B cell (primary cell): ENCODE measurements at regions not wholly inside any gene's neighbourhood (a gene's known extent, or its start where the extent isn't known, plus 50 kb on each side); places are given as distances from the start of the nearest gene placed in this dataset.

ENCODE experiments used
- EZH2 ChIP-seq: IDR thresholded peaks from 2 replicates; pipeline ENCODE4 v1.6.1; 2012; ENCODE audit warnings: borderline replicate concordance, low read depth, mild to moderate bottlenecking, moderate library complexity, low read length; ENCODE audit not compliant: insufficient read depth, poor library complexity, severe bottlenecking
- TF ChIP-seq, protein P1 (sequence below): fragments of 200-600 bp; IDR thresholded peaks from one replicate; pipeline ENCODE4 v1.8.0; 2022; ENCODE audit warnings: antibody characterized with exemption, mild to moderate bottlenecking

DNA sequence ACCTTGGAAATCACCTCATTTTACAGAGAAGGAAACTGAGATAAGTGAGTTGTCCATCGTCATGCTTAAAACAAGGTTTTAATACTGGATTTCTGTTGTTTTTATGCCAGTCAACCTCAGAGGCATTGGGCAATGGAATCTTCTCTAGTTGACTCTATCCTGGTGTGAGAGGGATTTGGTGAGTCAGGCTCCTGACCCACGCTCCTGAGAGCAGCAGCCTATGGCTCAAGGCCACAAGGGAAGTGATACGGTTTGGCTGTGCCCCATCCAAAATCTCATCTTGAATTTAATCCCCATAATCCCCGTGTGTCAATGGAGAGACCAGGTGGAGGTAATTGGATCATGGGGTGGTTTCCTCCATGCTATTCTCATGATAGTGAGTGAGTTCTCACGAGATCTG, 90.1 kb downstream of the TLR5 start:
- TF ChIP-seq, protein P1, sequence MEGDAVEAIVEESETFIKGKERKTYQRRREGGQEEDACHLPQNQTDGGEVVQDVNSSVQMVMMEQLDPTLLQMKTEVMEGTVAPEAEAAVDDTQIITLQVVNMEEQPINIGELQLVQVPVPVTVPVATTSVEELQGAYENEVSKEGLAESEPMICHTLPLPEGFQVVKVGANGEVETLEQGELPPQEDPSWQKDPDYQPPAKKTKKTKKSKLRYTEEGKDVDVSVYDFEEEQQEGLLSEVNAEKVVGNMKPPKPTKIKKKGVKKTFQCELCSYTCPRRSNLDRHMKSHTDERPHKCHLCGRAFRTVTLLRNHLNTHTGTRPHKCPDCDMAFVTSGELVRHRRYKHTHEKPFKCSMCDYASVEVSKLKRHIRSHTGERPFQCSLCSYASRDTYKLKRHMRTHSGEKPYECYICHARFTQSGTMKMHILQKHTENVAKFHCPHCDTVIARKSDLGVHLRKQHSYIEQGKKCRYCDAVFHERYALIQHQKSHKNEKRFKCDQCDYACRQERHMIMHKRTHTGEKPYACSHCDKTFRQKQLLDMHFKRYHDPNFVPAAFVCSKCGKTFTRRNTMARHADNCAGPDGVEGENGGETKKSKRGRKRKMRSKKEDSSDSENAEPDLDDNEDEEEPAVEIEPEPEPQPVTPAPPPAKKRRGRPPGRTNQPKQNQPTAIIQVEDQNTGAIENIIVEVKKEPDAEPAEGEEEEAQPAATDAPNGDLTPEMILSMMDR, result no peak
- no peak for TF ChIP-seq EZH2
